K562 (cell line): ENCODE measurements at regions not wholly inside any gene's neighbourhood (a gene's known extent, or its start where the extent isn't known, plus 50 kb on each side); places are given as distances from the start of the nearest gene placed in this dataset.

Experiments
- ATAC-seq: fragments of 200-7000 bp; cut with Tn5 transposase; 3 replicates; pipeline ENCODE4 v1.9.1; 2020; ENCODE audit warnings: moderate library complexity
- BruUV-seq: library from RNA; stranded (reverse); fragments of 400-500 nt; replicated peaks from 2 replicates; lab custom pipeline; 2021; lab: Mats Ljungman, UMichigan
- CTCF ChIA-PET: fragments of 300-600 bp; formaldehyde crosslinking; extraction: SDS; loops from one replicate; lab custom pipeline; 2021; ENCODE audit warnings: low intra/inter-chr PET ratio; lab: Yijun Ruan, JAX
- POLR2A ChIA-PET: fragments of 300-600, 350-650 bp; sonication (Branson Sonifier 250); formaldehyde crosslinking; extraction: SDS; loops from one replicate; lab custom pipeline; 2021; ENCODE audit warnings: antibody characterized with exemption, inconsistent platforms; lab: Yijun Ruan, JAX
- DNase-seq, 4 experiments: peaks; one replicate each; pipeline versions ENCODE4 v3.0.0 to v3.0.0-alpha.2; 2011 to 2018; ENCODE audit warnings: low spot score in 3 of 4, mixed read lengths in 3 of 4; ENCODE audit errors: extremely low read depth in 1 of 4
- FAIRE-seq: peaks from 2 replicates; lab custom pipeline; 2011; peaks lifted over from hg19 to GRCh38; lab: Jason Lieb, UNC
- H2AFZ ChIP-seq: 2 replicates; pipeline ENCODE4 v1.6.0; 2011; ENCODE audit warnings: low read depth, low read length, control low read depth, inconsistent platforms
- H3K27ac ChIP-seq: fragments of 200-600 bp; 3 replicates; pipeline ENCODE4 v1.8.0; 2011; ENCODE audit warnings: low read depth, mild to moderate bottlenecking, control low read depth, inconsistent platforms, low read length, moderate library complexity, mixed read lengths; ENCODE audit errors: extremely low read depth
- H3K27me3 ChIP-seq, 2 experiments: fragments of 300-600 bp in 1 of 2; 2 replicates in 1 of 2; 3 replicates in 1 of 2; pipeline versions ENCODE4 v1.6.0 to v1.8.0; 2011; ENCODE audit warnings: inconsistent platforms in 2 of 2, low read length in 2 of 2, mild to moderate bottlenecking in 1 of 2, mixed read lengths in 1 of 2, moderate library complexity in 1 of 2; ENCODE audit not compliant: control insufficient read depth in 2 of 2, insufficient read depth in 2 of 2
- H3K36me3 ChIP-seq: fragments of 300-600 bp; 3 replicates; pipeline ENCODE4 v1.8.0; 2011; ENCODE audit warnings: mild to moderate bottlenecking, low read length, inconsistent platforms; ENCODE audit not compliant: control insufficient read depth, insufficient read depth
- H3K4me1 ChIP-seq, 2 experiments: fragments of 200-600 bp in 1 of 2; replicated peaks in 1 of 2; 2 replicates in 1 of 2; 3 replicates in 1 of 2; pipeline versions ENCODE4 v1.5.1 to v1.8.0; 2011; ENCODE audit warnings: inconsistent platforms in 2 of 2, low read length in 2 of 2, mild to moderate bottlenecking in 1 of 2, mixed read lengths in 1 of 2, moderate library complexity in 1 of 2; ENCODE audit not compliant: control insufficient read depth in 2 of 2, insufficient read depth in 2 of 2
- H3K4me2 ChIP-seq: 2 replicates; pipeline ENCODE4 v1.6.1; 2011; ENCODE audit warnings: low read length, control low read depth, inconsistent platforms, mixed read lengths; ENCODE audit not compliant: insufficient read depth
- H3K4me3 ChIP-seq: fragments of 200-600 bp; sonication (generic), shearing (Covaris generic); 2 replicates; pipeline ENCODE4 v1.5.1; 2016; ENCODE audit warnings: control low read depth, inconsistent platforms
- H3K79me2 ChIP-seq: fragments of 200-600 bp; 3 replicates; pipeline ENCODE4 v1.8.0; 2011; ENCODE audit warnings: low read length, inconsistent platforms; ENCODE audit not compliant: control insufficient read depth, insufficient read depth
- H3K9ac ChIP-seq, 2 experiments: 2 replicates each; pipeline versions ENCODE4 v1.6.0 to v1.6.1; 2011; ENCODE audit warnings: low read depth in 2 of 2, low read length in 2 of 2, control low read depth in 1 of 2, inconsistent platforms in 1 of 2, mild to moderate bottlenecking in 1 of 2, mixed read lengths in 1 of 2; ENCODE audit not compliant: insufficient read depth in 1 of 2
- H3K9me1 ChIP-seq: one replicate; pipeline ENCODE4 v1.6.0; 2011; ENCODE audit warnings: inconsistent platforms, mild to moderate bottlenecking, low read length, moderate library complexity; ENCODE audit not compliant: control insufficient read depth, insufficient read depth
- H3K9me3 ChIP-seq: replicated peaks from 2 replicates; pipeline ENCODE4 v1.5.1; 2011; ENCODE audit warnings: low read depth, low read length, inconsistent platforms; ENCODE audit not compliant: control insufficient read depth, insufficient read depth
- H4K20me1 ChIP-seq: replicated peaks from 2 replicates; pipeline ENCODE4 v1.6.1; 2011; ENCODE audit warnings: low read length, inconsistent platforms, mixed read lengths; ENCODE audit not compliant: control insufficient read depth, insufficient read depth
- CHD4 ChIP-seq: fragments of 200-600 bp; sonication (generic); IDR thresholded peaks from 3 replicates; pipeline ENCODE4 v1.6.1; 2012; ENCODE audit warnings: low read depth, mild to moderate bottlenecking, mixed read lengths, low read length, inconsistent platforms; ENCODE audit not compliant: insufficient read depth, insufficient replicate concordance, poor library complexity, severe bottlenecking
- HLTF ChIP-seq: fragments of 450-650 bp; IDR thresholded peaks from 2 replicates; pipeline ENCODE4 v1.6.1; 2016
- RBM17 ChIP-seq: fragments of 200-400 bp; formaldehyde crosslinking; IDR thresholded peaks from 2 replicates; pipeline ENCODE4 v1.6.1; 2017; ENCODE audit warnings: low read depth, mild to moderate bottlenecking, low read length, borderline replicate concordance
- RCOR1 ChIP-seq, 2 experiments: IDR thresholded peaks; 2 replicates each; pipeline ENCODE4 v1.6.1; 2012; ENCODE audit warnings: low read depth in 2 of 2, low read length in 2 of 2, borderline replicate concordance in 1 of 2, improper control_type of control experiment in 1 of 2
- SETDB1 ChIP-seq: IDR thresholded peaks from one replicate; pipeline ENCODE4 v1.6.1; 2012; ENCODE audit warnings: low read length, control low read depth, inconsistent platforms
- ZEB2 ChIP-seq: fragments of 450-650 bp; IDR thresholded peaks from 2 replicates; pipeline ENCODE4 v1.6.1; 2016
- ZNF445 ChIP-seq: fragments of 250-450 bp; sonication (Bioruptor Pico); IDR thresholded peaks from 2 replicates; pipeline ENCODE4 v1.4.0; 2020; ENCODE audit warnings: low read depth, mild to moderate bottlenecking, moderate library complexity
- WGBS: fragments of 100-300 bp; shearing (Covaris generic); methylation state at CpG from one replicate; pipeline ENCODE4 v1.1.6; 2016; ENCODE audit warnings: low coverage, mixed read lengths; ENCODE audit not compliant: insufficient coverage; ENCODE audit errors: missing lambda C conversion rate; 5-methylcytosine and 5-hydroxymethylcytosine counted together
- in situ Hi-C: fragments of 300-500 bp; cut with MboI; formaldehyde crosslinking; loops from 4 replicates; pipeline ENCODE4 v1.15.0; 2018; ENCODE audit warnings: inconsistent platforms, mixed read lengths
- intact Hi-C: fragments of 100-400 bp; cut with micrococcal nuclease; formaldehyde crosslinking; loops from 2 replicates; pipeline ENCODE4 v1.14.2; 2022
- TF ChIP-seq, protein P1 (sequence below): fragments of 450-650 bp; IDR thresholded peaks from 2 replicates; pipeline ENCODE4 v1.6.1; 2014; ENCODE audit warnings: low read depth, mild to moderate bottlenecking, moderate library complexity, borderline replicate concordance
- TF ChIP-seq, protein P2 (sequence below): sonication (generic); formaldehyde crosslinking; IDR thresholded peaks from 2 replicates; pipeline ENCODE4 v1.8.1; 2022; ENCODE audit warnings: missing genetic modification reagents
- TF ChIP-seq, protein P3 (sequence below): fragments of 200-800 bp; sonication (Bioruptor generic); IDR thresholded peaks from 2 replicates; pipeline ENCODE4 v1.6.1; 2016; ENCODE audit warnings: missing genetic modification characterization, missing compliant biosample characterization
- TF ChIP-seq, protein P4 (sequence below), 2 experiments: fragments of 450-650 bp; conservative IDR thresholded peaks; 2 replicates each; pipeline ENCODE4 v1.6.1; 2017; ENCODE audit warnings: mild to moderate bottlenecking in 2 of 2, moderate library complexity in 2 of 2
- TF ChIP-seq, protein P5 (sequence below): fragments of 450-650 bp; formaldehyde crosslinking; IDR thresholded peaks from 2 replicates; pipeline ENCODE4 v1.4.0; 2020; ENCODE audit warnings: mild to moderate bottlenecking

DNA sequence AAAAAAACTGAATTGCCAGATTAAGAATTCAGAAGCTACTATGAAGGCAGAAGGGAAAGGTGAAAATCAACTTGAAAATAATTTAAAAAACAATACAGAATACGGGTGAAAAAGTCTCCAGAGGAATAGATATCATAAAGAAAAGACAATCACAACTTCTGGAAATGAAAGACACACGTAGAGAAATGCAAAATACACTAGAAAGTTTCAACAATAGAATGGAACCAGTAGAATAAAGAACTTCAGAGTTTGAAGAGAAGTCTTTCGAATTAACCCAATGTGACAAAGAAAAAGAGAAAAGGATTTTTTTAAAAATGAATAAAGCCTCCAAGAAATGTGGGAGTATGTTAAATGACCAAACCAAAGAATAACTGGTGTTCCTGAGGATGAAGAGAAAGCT is 263.8 kb upstream of the FAT3 start:
- H3K9me1 ChIP-seq: no peaks in the 10 kb centered on the region
- H3K9me3 ChIP-seq: peaks cover 2% of the 10 kb centered on the region
- in situ Hi-C loops: no loop called here
- H4K20me1 ChIP-seq: no peaks in the 10 kb centered on the region
- POLR2A ChIA-PET: no interaction called here
- no peaks in the 10 kb centered on the region for H3K27me3 ChIP-seq
- H3K36me3 ChIP-seq: no peaks in the 10 kb centered on the region
- intact Hi-C loops: no loop called here
- no peak overlapping the region for H3K4me3 ChIP-seq
- WGBS: 8% methylated on average over 3 of the region's 3 CpGs
- no peak for ATAC-seq
- no peak overlapping the region for H2AFZ ChIP-seq
- H3K9ac ChIP-seq: no peak overlapping the region
- no peak overlapping the region for H3K27ac ChIP-seq
- no peaks in the 10 kb centered on the region for H3K79me2 ChIP-seq
- CTCF ChIA-PET: no interaction called here
- H3K4me1 ChIP-seq: no peaks in the 10 kb centered on the region
- H3K4me2 ChIP-seq: no peak overlapping the region
- no peak for DNase-seq
- BruUV-seq: no TSS peak
- FAIRE-seq: no peak
- TF ChIP-seq SETDB1: no peak
- TF ChIP-seq, protein P1, sequence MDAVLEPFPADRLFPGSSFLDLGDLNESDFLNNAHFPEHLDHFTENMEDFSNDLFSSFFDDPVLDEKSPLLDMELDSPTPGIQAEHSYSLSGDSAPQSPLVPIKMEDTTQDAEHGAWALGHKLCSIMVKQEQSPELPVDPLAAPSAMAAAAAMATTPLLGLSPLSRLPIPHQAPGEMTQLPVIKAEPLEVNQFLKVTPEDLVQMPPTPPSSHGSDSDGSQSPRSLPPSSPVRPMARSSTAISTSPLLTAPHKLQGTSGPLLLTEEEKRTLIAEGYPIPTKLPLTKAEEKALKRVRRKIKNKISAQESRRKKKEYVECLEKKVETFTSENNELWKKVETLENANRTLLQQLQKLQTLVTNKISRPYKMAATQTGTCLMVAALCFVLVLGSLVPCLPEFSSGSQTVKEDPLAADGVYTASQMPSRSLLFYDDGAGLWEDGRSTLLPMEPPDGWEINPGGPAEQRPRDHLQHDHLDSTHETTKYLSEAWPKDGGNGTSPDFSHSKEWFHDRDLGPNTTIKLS: no peak
- no peak for TF ChIP-seq ZNF445 (CRISPR knock-in tag)
- TF ChIP-seq RBM17: no peak
- TF ChIP-seq, protein P2, sequence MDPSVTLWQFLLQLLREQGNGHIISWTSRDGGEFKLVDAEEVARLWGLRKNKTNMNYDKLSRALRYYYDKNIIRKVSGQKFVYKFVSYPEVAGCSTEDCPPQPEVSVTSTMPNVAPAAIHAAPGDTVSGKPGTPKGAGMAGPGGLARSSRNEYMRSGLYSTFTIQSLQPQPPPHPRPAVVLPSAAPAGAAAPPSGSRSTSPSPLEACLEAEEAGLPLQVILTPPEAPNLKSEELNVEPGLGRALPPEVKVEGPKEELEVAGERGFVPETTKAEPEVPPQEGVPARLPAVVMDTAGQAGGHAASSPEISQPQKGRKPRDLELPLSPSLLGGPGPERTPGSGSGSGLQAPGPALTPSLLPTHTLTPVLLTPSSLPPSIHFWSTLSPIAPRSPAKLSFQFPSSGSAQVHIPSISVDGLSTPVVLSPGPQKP (CRISPR knock-in tag): no peak
- TF ChIP-seq RCOR1 (IDR thresholded peaks at IDR 0.05; ENCODE audit: borderline replicate concordance in 1 of 2, low read depth in 2 of 2, low read length in 2 of 2): no peak
- no peak for TF ChIP-seq CHD4
- TF ChIP-seq, protein P3, sequence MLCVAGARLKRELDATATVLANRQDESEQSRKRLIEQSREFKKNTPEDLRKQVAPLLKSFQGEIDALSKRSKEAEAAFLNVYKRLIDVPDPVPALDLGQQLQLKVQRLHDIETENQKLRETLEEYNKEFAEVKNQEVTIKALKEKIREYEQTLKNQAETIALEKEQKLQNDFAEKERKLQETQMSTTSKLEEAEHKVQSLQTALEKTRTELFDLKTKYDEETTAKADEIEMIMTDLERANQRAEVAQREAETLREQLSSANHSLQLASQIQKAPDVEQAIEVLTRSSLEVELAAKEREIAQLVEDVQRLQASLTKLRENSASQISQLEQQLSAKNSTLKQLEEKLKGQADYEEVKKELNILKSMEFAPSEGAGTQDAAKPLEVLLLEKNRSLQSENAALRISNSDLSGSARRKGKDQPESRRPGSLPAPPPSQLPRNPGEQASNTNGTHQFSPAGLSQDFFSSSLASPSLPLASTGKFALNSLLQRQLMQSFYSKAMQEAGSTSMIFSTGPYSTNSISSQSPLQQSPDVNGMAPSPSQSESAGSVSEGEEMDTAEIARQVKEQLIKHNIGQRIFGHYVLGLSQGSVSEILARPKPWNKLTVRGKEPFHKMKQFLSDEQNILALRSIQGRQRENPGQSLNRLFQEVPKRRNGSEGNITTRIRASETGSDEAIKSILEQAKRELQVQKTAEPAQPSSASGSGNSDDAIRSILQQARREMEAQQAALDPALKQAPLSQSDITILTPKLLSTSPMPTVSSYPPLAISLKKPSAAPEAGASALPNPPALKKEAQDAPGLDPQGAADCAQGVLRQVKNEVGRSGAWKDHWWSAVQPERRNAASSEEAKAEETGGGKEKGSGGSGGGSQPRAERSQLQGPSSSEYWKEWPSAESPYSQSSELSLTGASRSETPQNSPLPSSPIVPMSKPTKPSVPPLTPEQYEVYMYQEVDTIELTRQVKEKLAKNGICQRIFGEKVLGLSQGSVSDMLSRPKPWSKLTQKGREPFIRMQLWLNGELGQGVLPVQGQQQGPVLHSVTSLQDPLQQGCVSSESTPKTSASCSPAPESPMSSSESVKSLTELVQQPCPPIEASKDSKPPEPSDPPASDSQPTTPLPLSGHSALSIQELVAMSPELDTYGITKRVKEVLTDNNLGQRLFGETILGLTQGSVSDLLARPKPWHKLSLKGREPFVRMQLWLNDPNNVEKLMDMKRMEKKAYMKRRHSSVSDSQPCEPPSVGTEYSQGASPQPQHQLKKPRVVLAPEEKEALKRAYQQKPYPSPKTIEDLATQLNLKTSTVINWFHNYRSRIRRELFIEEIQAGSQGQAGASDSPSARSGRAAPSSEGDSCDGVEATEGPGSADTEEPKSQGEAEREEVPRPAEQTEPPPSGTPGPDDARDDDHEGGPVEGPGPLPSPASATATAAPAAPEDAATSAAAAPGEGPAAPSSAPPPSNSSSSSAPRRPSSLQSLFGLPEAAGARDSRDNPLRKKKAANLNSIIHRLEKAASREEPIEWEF (CRISPR knock-in tag): no peak
- TF ChIP-seq, protein P4, sequence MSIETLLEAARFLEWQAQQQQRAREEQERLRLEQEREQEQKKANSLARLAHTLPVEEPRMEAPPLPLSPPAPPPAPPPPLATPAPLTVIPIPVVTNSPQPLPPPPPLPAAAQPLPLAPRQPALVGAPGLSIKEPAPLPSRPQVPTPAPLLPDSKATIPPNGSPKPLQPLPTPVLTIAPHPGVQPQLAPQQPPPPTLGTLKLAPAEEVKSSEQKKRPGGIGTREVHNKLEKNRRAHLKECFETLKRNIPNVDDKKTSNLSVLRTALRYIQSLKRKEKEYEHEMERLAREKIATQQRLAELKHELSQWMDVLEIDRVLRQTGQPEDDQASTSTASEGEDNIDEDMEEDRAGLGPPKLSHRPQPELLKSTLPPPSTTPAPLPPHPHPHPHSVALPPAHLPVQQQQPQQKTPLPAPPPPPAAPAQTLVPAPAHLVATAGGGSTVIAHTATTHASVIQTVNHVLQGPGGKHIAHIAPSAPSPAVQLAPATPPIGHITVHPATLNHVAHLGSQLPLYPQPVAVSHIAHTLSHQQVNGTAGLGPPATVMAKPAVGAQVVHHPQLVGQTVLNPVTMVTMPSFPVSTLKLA (conservative IDR thresholded peaks at IDR 0.05): no peak
- TF ChIP-seq HLTF: 0 out of 2 replicates have a peak, but pooled peaks have one; percentile 42
- TF ChIP-seq, protein P5, sequence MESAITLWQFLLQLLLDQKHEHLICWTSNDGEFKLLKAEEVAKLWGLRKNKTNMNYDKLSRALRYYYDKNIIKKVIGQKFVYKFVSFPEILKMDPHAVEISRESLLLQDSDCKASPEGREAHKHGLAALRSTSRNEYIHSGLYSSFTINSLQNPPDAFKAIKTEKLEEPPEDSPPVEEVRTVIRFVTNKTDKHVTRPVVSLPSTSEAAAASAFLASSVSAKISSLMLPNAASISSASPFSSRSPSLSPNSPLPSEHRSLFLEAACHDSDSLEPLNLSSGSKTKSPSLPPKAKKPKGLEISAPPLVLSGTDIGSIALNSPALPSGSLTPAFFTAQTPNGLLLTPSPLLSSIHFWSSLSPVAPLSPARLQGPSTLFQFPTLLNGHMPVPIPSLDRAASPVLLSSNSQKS (CRISPR knock-in tag): no peak
- 0 out of 2 replicates have a peak, but pooled peaks have one; percentile 20 for TF ChIP-seq ZEB2
